CD4-positive, alpha-beta T cell (primary cell): ENCODE measurements at regions not wholly inside any gene's neighbourhood (a gene's known extent, or its start where the extent isn't known, plus 50 kb on each side); places are given as distances from the start of the nearest gene placed in this dataset.

Source experiments
- ATAC-seq: fragments of 200-7000 bp; cut with Tn5 transposase; one replicate; pipeline ENCODE4 v1.10.0; 2022; ENCODE audit warnings: mild to moderate bottlenecking; ENCODE audit not compliant: poor library complexity
- CTCF ChIA-PET: fragments of 350-600 bp; sonication (Branson Sonifier 250); formaldehyde crosslinking; loops from one replicate; lab custom pipeline; 2021; ENCODE audit warnings: antibody characterized with exemption, inconsistent platforms; lab: Charles Lee
- POLR2A ChIA-PET: fragments of 350-600 bp; sonication (Branson Sonifier 250); formaldehyde crosslinking; loops from one replicate; lab custom pipeline; 2021; ENCODE audit warnings: antibody characterized with exemption, inconsistent platforms; lab: Charles Lee
- DNase-seq, 14 experiments: peaks; one replicate each; pipeline ENCODE4 v3.0.0-alpha.2; 2013 to 2020; ENCODE audit warnings: mixed read lengths in 2 of 14
- H3K27ac ChIP-seq, 2 donors: one replicate each; pipeline versions ENCODE4 v1.5.1 to v1.7.0; 2013; ENCODE audit warnings: low read length in 2 of 2, low read depth in 1 of 2, mild to moderate bottlenecking in 1 of 2
- H3K27me3 ChIP-seq, 2 experiments: 1 replicate in 1 of 2; 2 replicates in 1 of 2; pipeline versions ENCODE4 v1.6.1 to v1.7.0; 2013; ENCODE audit warnings: low read length in 2 of 2, control low read depth in 1 of 2, mild to moderate bottlenecking in 1 of 2, moderate library complexity in 1 of 2; ENCODE audit not compliant: insufficient read depth in 2 of 2, control insufficient read depth in 1 of 2
- H3K36me3 ChIP-seq: one replicate; pipeline ENCODE4 v1.6.1; 2013; ENCODE audit warnings: low read length, control low read depth; ENCODE audit not compliant: insufficient read depth
- H3K4me1 ChIP-seq: one replicate; pipeline ENCODE4 v1.6.1; 2013; ENCODE audit warnings: low read length, control low read depth; ENCODE audit not compliant: insufficient read depth
- H3K4me3 ChIP-seq: one replicate; pipeline ENCODE4 v1.5.1; 2013; ENCODE audit warnings: mild to moderate bottlenecking, low read length, moderate library complexity
- H3K9me3 ChIP-seq, 2 experiments: 1 replicate in 1 of 2; 2 replicates in 1 of 2; pipeline versions ENCODE4 v1.6.1 to v1.7.0; 2013; ENCODE audit warnings: low read length in 2 of 2, mild to moderate bottlenecking in 2 of 2, control low read depth in 1 of 2, moderate library complexity in 1 of 2; ENCODE audit not compliant: control insufficient read depth in 1 of 2, insufficient read depth in 1 of 2
- H3K27ac Mint-ChIP-seq: one replicate; pipeline ENCODE4 v1.8.0; 2020; ENCODE audit warnings: mixed read lengths
- H3K27me3 Mint-ChIP-seq: one replicate; pipeline ENCODE4 v1.8.0; 2021; ENCODE audit warnings: mixed read lengths
- H3K36me3 Mint-ChIP-seq: one replicate; pipeline ENCODE4 v1.8.0; 2021; ENCODE audit warnings: low read depth, mixed read lengths
- H3K4me1 Mint-ChIP-seq: one replicate; pipeline ENCODE4 v1.8.0; 2021; ENCODE audit warnings: low read depth, mixed read lengths
- H3K4me3 Mint-ChIP-seq: one replicate; pipeline ENCODE4 v1.8.0; 2020; ENCODE audit warnings: mild to moderate bottlenecking, mixed read lengths
- H3K9me3 Mint-ChIP-seq: one replicate; pipeline ENCODE4 v1.8.0; 2020; ENCODE audit warnings: mixed read lengths
- intact Hi-C, 2 experiments: fragments of 100-400 bp; cut with DNase I in 1 of 2; cut with micrococcal nuclease in 1 of 2; formaldehyde crosslinking; loops; one replicate each; pipeline versions ENCODE4 v1.15.1 to v1.9.0; 2023 to 2025; cut with DNase I, micrococcal nuclease
- TF ChIP-seq, protein P1 (sequence below): fragments of 200-600 bp; IDR thresholded peaks from one replicate; pipeline ENCODE4 v1.8.0; 2022; ENCODE audit warnings: antibody characterized with exemption, mild to moderate bottlenecking

- no peak overlapping the region for H3K27ac Mint-ChIP-seq
- ChIA-PET CTCF (no interaction called here), POLR2A (no interaction called here)
- intact Hi-C loops = no loop called here
- H3K4me3 ChIP-seq = no peak overlapping the region
- no peaks in the 10 kb centered on the region for H3K36me3 Mint-ChIP-seq
- DNase-seq (no peak), ATAC-seq (no peak)
- no peaks in the 10 kb centered on the region for H3K27me3 ChIP-seq
- TF ChIP-seq, protein P1, sequence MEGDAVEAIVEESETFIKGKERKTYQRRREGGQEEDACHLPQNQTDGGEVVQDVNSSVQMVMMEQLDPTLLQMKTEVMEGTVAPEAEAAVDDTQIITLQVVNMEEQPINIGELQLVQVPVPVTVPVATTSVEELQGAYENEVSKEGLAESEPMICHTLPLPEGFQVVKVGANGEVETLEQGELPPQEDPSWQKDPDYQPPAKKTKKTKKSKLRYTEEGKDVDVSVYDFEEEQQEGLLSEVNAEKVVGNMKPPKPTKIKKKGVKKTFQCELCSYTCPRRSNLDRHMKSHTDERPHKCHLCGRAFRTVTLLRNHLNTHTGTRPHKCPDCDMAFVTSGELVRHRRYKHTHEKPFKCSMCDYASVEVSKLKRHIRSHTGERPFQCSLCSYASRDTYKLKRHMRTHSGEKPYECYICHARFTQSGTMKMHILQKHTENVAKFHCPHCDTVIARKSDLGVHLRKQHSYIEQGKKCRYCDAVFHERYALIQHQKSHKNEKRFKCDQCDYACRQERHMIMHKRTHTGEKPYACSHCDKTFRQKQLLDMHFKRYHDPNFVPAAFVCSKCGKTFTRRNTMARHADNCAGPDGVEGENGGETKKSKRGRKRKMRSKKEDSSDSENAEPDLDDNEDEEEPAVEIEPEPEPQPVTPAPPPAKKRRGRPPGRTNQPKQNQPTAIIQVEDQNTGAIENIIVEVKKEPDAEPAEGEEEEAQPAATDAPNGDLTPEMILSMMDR = no peak
- no peaks in the 10 kb centered on the region for H3K4me1 ChIP-seq
- no peaks in the 10 kb centered on the region for H3K4me1 Mint-ChIP-seq
- H3K9me3 Mint-ChIP-seq = peaks cover 9% of the 10 kb centered on the region
- no peak overlapping the region for H3K4me3 Mint-ChIP-seq
- H3K27ac ChIP-seq = no peak overlapping the region
- H3K27me3 Mint-ChIP-seq = no peaks in the 10 kb centered on the region
- H3K9me3 ChIP-seq = peaks cover 0 to 6% of the 10 kb centered on the region in 2 experiments
- no peaks in the 10 kb centered on the region for H3K36me3 ChIP-seq
Measured at GRCh38 chr10:65818990-65819389, 1106.8 kb upstream of the LRRTM3 start.

DNA sequence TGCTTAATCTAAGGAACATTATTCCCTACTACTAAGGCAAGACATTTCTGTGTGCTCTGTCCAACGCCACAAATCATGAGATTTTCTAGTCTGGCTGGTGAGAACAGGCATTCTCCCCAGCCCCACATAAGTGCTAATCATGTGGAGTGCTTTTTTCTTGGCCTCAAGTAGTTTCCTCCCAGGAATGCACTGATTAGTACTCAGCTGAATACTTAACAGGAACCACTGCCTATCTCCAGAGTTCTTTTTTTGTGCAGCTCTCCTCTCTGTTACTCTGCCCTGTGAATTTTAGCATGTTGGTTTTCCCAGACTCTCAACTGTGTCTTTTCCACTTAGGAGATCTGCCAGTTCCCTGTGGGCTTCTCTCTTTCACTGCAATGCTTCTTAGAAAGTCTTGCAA is 1098.5 kb upstream of the LRRTM3 start:
- ChIA-PET POLR2A (no interaction called here), CTCF (no interaction called here)
- Histone ChIP-seq H3K27ac (no peak overlapping the region), H3K4me3 (no peak overlapping the region), H3K36me3 (no peaks in the 10 kb centered on the region), H3K27me3 (no peaks in the 10 kb centered on the region), H3K9me3 (peaks cover 0 to 16% of the 10 kb centered on the region in 2 experiments), H3K4me1 (no peaks in the 10 kb centered on the region)
- DNase-seq (no peak), ATAC-seq (no peak)
- intact Hi-C loops = no loop called here
- no peak overlapping the region for H3K27ac Mint-ChIP-seq
- no peaks in the 10 kb centered on the region for H3K27me3 Mint-ChIP-seq
- H3K4me1 Mint-ChIP-seq = no peaks in the 10 kb centered on the region
- TF ChIP-seq, protein P1 = no peak
- H3K4me3 Mint-ChIP-seq = no peak overlapping the region
- no peaks in the 10 kb centered on the region for H3K36me3 Mint-ChIP-seq
- H3K9me3 Mint-ChIP-seq = peaks cover 11% of the 10 kb centered on the region

DNA sequence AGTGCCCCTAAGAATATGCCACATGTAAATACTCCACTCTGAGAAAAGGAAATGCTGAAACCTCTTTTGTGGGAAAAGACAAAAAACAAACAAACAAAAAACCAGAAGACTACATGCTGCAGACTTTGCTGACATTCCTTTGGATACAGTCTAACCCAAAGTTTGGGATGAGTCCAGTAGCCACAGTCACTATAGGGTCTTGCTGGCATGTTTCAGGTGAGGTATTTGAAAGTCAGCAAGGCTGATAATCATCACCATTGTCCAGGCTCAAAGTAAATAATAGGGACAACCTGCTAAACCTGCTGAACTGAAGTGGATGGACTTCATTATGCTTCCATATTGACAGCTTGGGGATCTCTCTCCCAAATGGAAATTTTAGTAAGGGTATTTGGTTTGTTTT is 1087.0 kb upstream of the LRRTM3 start:
- no peaks in the 10 kb centered on the region for H3K9me3 ChIP-seq
- ChIA-PET CTCF (no interaction called here), POLR2A (no interaction called here)
- DNase-seq = no peak
- peaks cover 3% of the 10 kb centered on the region for H3K9me3 Mint-ChIP-seq
- H3K4me1 Mint-ChIP-seq = no peaks in the 10 kb centered on the region
- H3K27ac Mint-ChIP-seq = no peak overlapping the region
- no peaks in the 10 kb centered on the region for H3K4me1 ChIP-seq
- H3K27ac ChIP-seq = no peak overlapping the region
- no peaks in the 10 kb centered on the region for H3K36me3 ChIP-seq
- no peaks in the 10 kb centered on the region for H3K27me3 Mint-ChIP-seq
- TF ChIP-seq, protein P1 = no peak
- H3K4me3 ChIP-seq = no peak overlapping the region
- no peak for ATAC-seq
- H3K36me3 Mint-ChIP-seq = no peaks in the 10 kb centered on the region
- intact Hi-C loops = no loop called here
- no peak overlapping the region for H3K4me3 Mint-ChIP-seq
- no peaks in the 10 kb centered on the region for H3K27me3 ChIP-seq
